Mesendoderm (in vitro differentiated cells): ENCODE measurements at regions not wholly inside any gene's neighbourhood (a gene's known extent, or its start where the extent isn't known, plus 50 kb on each side); places are given as distances from the start of the nearest gene placed in this dataset.

Experiments used
- DNase-seq: peaks from one replicate; pipeline ENCODE4 v3.0.0; 2013
- H2AK5ac ChIP-seq: 2 replicates; pipeline ENCODE4 v1.6.1; 2013; ENCODE audit warnings: low read length, inconsistent platforms
- H2BK120ac ChIP-seq: 2 replicates; pipeline ENCODE4 v1.6.1; 2013; ENCODE audit warnings: low read depth, mild to moderate bottlenecking, low read length, moderate library complexity, mixed read lengths
- H2BK15ac ChIP-seq: replicated peaks from 2 replicates; pipeline ENCODE4 v1.6.1; 2013; ENCODE audit warnings: low read depth, mild to moderate bottlenecking, moderate library complexity
- H2BK5ac ChIP-seq: 2 replicates; pipeline ENCODE4 v1.6.1; 2013; ENCODE audit warnings: low read length, inconsistent platforms
- H3K18ac ChIP-seq: 2 replicates; pipeline ENCODE4 v1.6.1; 2013; ENCODE audit warnings: mild to moderate bottlenecking, low read length, mixed read lengths
- H3K23ac ChIP-seq: one replicate; pipeline ENCODE4 v1.6.1; 2013; ENCODE audit warnings: low read length
- H3K27ac ChIP-seq: 2 replicates; pipeline ENCODE4 v1.5.1; 2013; ENCODE audit warnings: low read depth, mild to moderate bottlenecking, inconsistent platforms, low read length, moderate library complexity
- H3K27me3 ChIP-seq: 2 replicates; pipeline ENCODE4 v1.6.1; 2013; ENCODE audit warnings: low read length, control low read depth, mild to moderate bottlenecking, inconsistent platforms; ENCODE audit not compliant: insufficient read depth, poor library complexity
- H3K36me3 ChIP-seq: 2 replicates; pipeline ENCODE4 v1.6.1; 2013; ENCODE audit warnings: low read length, inconsistent platforms; ENCODE audit not compliant: control insufficient read depth, insufficient read depth
- H3K4ac ChIP-seq: one replicate; pipeline ENCODE4 v1.6.1; 2013; ENCODE audit warnings: low read depth, mild to moderate bottlenecking, low read length, moderate library complexity
- H3K4me1 ChIP-seq: 2 replicates; pipeline ENCODE4 v1.6.1; 2013; ENCODE audit warnings: low read depth, low read length, inconsistent platforms; ENCODE audit not compliant: control insufficient read depth
- H3K4me2 ChIP-seq: 2 replicates; pipeline ENCODE4 v1.6.1; 2013; ENCODE audit warnings: low read length
- H3K4me3 ChIP-seq: 2 replicates; pipeline ENCODE4 v1.5.1; 2013; ENCODE audit warnings: mild to moderate bottlenecking, low read length
- H3K56ac ChIP-seq: one replicate; pipeline ENCODE4 v1.6.1; 2013; ENCODE audit warnings: low read length
- H3K79me1 ChIP-seq: 2 replicates; pipeline ENCODE4 v1.6.1; 2013; ENCODE audit warnings: low read length, inconsistent platforms
- H3K79me2 ChIP-seq: 2 replicates; pipeline ENCODE4 v1.6.1; 2013; ENCODE audit warnings: mild to moderate bottlenecking, low read length; ENCODE audit not compliant: control insufficient read depth, insufficient read depth
- H3K9ac ChIP-seq: 2 replicates; pipeline ENCODE4 v1.6.1; 2013; ENCODE audit warnings: low read length, inconsistent platforms
- H4K5ac ChIP-seq: one replicate; pipeline ENCODE4 v1.6.1; 2013; ENCODE audit warnings: low read length
- H4K8ac ChIP-seq: one replicate; pipeline ENCODE4 v1.6.1; 2013; ENCODE audit warnings: low read depth, mild to moderate bottlenecking, control low read depth, low read length, moderate library complexity
- WGBS: extraction: QIAGEN DNeasy Blood & Tissue Kit; methylation state at CpG from one replicate; pipeline ENCODE4 v1.1.7; 2013; ENCODE audit warnings: low lambda C conversion rate, missing lambda C conversion rate; ENCODE audit not compliant: insufficient coverage; ENCODE audit errors: extremely low coverage; 5-methylcytosine and 5-hydroxymethylcytosine counted together

DNA sequence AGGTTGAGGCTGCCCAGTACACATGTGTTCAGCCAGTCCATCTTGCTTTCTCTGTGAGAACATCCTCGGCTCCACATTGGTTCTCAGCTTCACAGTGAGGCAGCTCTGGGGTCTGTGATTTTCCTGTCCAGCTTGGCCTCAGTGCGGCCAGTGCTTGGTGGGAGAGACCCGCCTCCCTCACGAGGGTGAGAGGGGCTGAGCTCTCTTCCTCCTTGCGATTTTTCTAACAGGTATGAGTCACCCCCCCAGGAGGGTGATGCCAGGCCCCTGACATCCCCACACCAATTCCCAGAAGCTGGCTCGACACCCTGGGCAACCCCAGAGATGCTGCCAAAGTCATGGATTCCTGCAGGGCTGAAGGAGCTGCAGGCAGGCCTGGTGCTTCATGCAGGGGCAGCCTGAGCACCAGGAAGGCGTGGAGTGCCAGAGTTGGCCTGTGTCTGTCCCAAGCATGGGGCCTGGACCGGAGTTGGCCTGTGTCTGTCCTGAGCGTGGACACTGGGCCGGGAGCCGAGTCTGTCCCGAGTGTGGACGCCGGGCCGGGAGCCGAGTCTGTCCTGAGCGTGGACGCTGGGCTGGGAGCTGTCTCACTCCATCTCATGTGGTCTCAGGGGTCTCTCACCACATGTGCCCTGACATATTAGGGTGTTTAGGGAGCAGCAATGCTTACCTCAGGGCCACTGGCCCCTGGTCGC is 408.6 kb upstream of the IRX4 start:
- Histone ChIP-seq H3K79me1 (no peaks in the 10 kb centered on the region), H3K27ac (no peak overlapping the region), H3K79me2 (no peaks in the 10 kb centered on the region), H3K23ac (no peak overlapping the region), H3K56ac (no peak overlapping the region), H4K5ac (no peak overlapping the region), H2AK5ac (no peak overlapping the region), H3K9ac (no peak overlapping the region), H3K27me3 (no peaks in the 10 kb centered on the region), H3K18ac (no peak overlapping the region), H3K4ac (no peak overlapping the region), H3K4me2 (no peak overlapping the region), H2BK5ac (no peak overlapping the region), H3K36me3 (no peaks in the 10 kb centered on the region), H3K4me1 (no peaks in the 10 kb centered on the region), H2BK120ac (no peak overlapping the region), H2BK15ac (no peak overlapping the region), H4K8ac (no peak overlapping the region), H3K4me3 (no peak overlapping the region)
- WGBS: no CpG with 5 or more reads among the region's 19 CpGs
- no peak for DNase-seq

- H3K79me1 ChIP-seq: no peaks in the 10 kb centered on the region
- no peak overlapping the region for H3K4me2 ChIP-seq
- WGBS: no CpG with 5 or more reads among the region's 8 CpGs
- H3K27ac ChIP-seq: no peak overlapping the region
- no peak overlapping the region for H3K9ac ChIP-seq
- H3K4me1 ChIP-seq: no peaks in the 10 kb centered on the region
- H3K56ac ChIP-seq: no peak overlapping the region
- no peak overlapping the region for H4K8ac ChIP-seq
- H2BK15ac ChIP-seq: no peak overlapping the region
- no peak overlapping the region for H3K23ac ChIP-seq
- no peaks in the 10 kb centered on the region for H3K79me2 ChIP-seq
- H3K4me3 ChIP-seq: no peak overlapping the region
- H2BK120ac ChIP-seq: no peak overlapping the region
- H3K18ac ChIP-seq: no peak overlapping the region
- H3K36me3 ChIP-seq: no peaks in the 10 kb centered on the region
- H3K4ac ChIP-seq: no peak overlapping the region
- H2AK5ac ChIP-seq: no peak overlapping the region
- H3K27me3 ChIP-seq: no peaks in the 10 kb centered on the region
- no peak for DNase-seq
- no peak overlapping the region for H2BK5ac ChIP-seq
- no peak overlapping the region for H4K5ac ChIP-seq
These were observed 406.7 kb upstream of the IRX4 start for GRCh38 chr5:2289380-2289779.

- Histone ChIP-seq H3K9ac (no peak overlapping the region), H4K5ac (no peak overlapping the region), H3K4me2 (no peak overlapping the region), H2BK120ac (no peak overlapping the region), H3K23ac (no peak overlapping the region), H3K79me2 (no peaks in the 10 kb centered on the region), H2BK5ac (no peak overlapping the region), H3K4me3 (no peak overlapping the region), H3K56ac (no peak overlapping the region), H3K4ac (no peak overlapping the region), H4K8ac (no peak overlapping the region), H3K79me1 (no peaks in the 10 kb centered on the region), H3K18ac (no peak overlapping the region), H3K27me3 (no peaks in the 10 kb centered on the region), H2AK5ac (no peak overlapping the region), H3K27ac (no peak overlapping the region), H3K36me3 (no peaks in the 10 kb centered on the region), H2BK15ac (no peak overlapping the region), H3K4me1 (no peaks in the 10 kb centered on the region)
- DNase-seq: no peak
- no CpG with 5 or more reads among the region's 16 CpGs for WGBS
These were observed 406.2 kb upstream of the IRX4 start for GRCh38 chr5:2288968-2289367.

DNA sequence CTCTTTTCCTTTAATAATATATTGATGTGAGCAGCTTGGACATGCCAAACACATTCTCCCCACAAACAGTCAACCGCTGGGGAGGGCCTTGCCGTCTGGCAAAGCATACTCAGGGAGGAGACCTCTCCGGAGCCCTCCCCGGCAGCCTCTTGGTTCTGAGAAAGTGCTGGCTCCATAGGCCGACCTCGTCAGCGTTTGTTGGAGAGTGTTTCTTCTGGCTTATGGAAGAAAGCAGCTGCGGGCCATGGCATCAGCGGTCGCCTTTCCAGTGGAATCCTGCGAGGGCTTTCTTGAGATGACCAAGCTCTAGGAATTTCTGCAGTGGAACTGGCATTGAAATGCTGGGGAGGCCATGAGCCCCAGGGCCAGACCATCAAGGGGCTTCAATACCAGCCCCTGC is 405.7 kb upstream of the IRX4 start:
- Histone ChIP-seq H3K27me3 (no peaks in the 10 kb centered on the region), H3K18ac (no peak overlapping the region), H2BK120ac (no peak overlapping the region), H4K5ac (no peak overlapping the region), H2BK15ac (no peak overlapping the region), H3K27ac (no peak overlapping the region), H2BK5ac (no peak overlapping the region), H3K4me3 (no peak overlapping the region), H3K4me1 (no peaks in the 10 kb centered on the region), H2AK5ac (no peak overlapping the region), H3K79me2 (no peaks in the 10 kb centered on the region), H3K4ac (no peak overlapping the region), H3K9ac (no peak overlapping the region), H3K36me3 (no peaks in the 10 kb centered on the region), H3K4me2 (no peak overlapping the region), H3K79me1 (no peaks in the 10 kb centered on the region), H3K56ac (no peak overlapping the region), H4K8ac (no peak overlapping the region), H3K23ac (no peak overlapping the region)
- WGBS: no CpG with 5 or more reads among the region's 11 CpGs
- no peak for DNase-seq

DNA sequence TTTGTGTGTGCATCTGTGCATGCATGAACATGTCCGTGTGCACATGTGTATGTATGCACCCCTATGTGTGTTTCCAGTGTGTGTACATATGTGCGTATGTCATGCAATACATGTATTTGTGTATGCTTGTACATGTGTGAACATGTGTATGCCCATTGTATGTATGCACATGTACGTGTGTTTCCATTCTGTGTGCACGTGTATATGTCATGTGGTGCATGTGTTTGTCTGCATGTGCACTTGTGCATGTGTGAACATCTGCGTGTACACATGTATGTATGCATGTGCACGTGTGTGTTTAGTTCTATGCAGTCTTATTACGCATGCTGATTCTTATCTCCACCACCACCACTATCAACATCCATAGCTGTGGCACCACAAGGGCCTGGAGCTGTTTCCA is 403.5 kb upstream of the IRX4 start:
- no peak overlapping the region for H4K5ac ChIP-seq
- no peak overlapping the region for H3K23ac ChIP-seq
- H2AK5ac ChIP-seq: no peak overlapping the region
- no CpG with 5 or more reads among the region's 7 CpGs for WGBS
- H3K18ac ChIP-seq: no peak overlapping the region
- no peaks in the 10 kb centered on the region for H3K79me2 ChIP-seq
- H4K8ac ChIP-seq: no peak overlapping the region
- H3K4ac ChIP-seq: no peak overlapping the region
- no peak overlapping the region for H3K27ac ChIP-seq
- H3K27me3 ChIP-seq: no peaks in the 10 kb centered on the region
- H3K4me2 ChIP-seq: no peak overlapping the region
- H3K36me3 ChIP-seq: no peaks in the 10 kb centered on the region
- H3K4me1 ChIP-seq: no peaks in the 10 kb centered on the region
- no peak overlapping the region for H2BK120ac ChIP-seq
- no peak overlapping the region for H3K9ac ChIP-seq
- no peak overlapping the region for H3K4me3 ChIP-seq
- H3K56ac ChIP-seq: no peak overlapping the region
- DNase-seq: no peak
- no peak overlapping the region for H2BK5ac ChIP-seq
- H2BK15ac ChIP-seq: no peak overlapping the region
- H3K79me1 ChIP-seq: no peaks in the 10 kb centered on the region

GRCh38 chr5:2284678-2285077 is 402.0 kb upstream of the IRX4 start:
- Histone ChIP-seq H2BK120ac (no peak overlapping the region), H4K8ac (no peak overlapping the region), H3K18ac (no peak overlapping the region), H3K4ac (no peak overlapping the region), H2BK5ac (no peak overlapping the region), H3K56ac (no peak overlapping the region), H2BK15ac (no peak overlapping the region), H3K4me1 (no peaks in the 10 kb centered on the region), H3K27me3 (no peaks in the 10 kb centered on the region), H3K4me3 (no peak overlapping the region), H3K79me1 (no peaks in the 10 kb centered on the region), H2AK5ac (no peak overlapping the region), H3K79me2 (no peaks in the 10 kb centered on the region), H3K27ac (no peak overlapping the region), H4K5ac (no peak overlapping the region), H3K4me2 (no peak overlapping the region), H3K23ac (no peak overlapping the region), H3K9ac (no peak overlapping the region), H3K36me3 (no peaks in the 10 kb centered on the region)
- no peak for DNase-seq
- no CpG with 5 or more reads among the region's 8 CpGs for WGBS
